ENCODE measurements at regions not wholly inside any gene's neighbourhood (a gene's known extent, or its start where the extent isn't known, plus 50 kb on each side); places are given as distances from the start of the nearest gene placed in this dataset.

GRCh38 chr15:25498835-25499234, 60.0 kb upstream of the UBE3A start:
- TF ChIP-seq CREB1 (IDR thresholded peaks at IDR 0.05; ENCODE audit: low read depth) (no peak), ZBTB7A (IDR thresholded peaks at IDR 0.05; ENCODE audit: low read depth) (no peak), TCF12 (IDR thresholded peaks at IDR 0.05; ENCODE audit: low read depth) (no peak), MAX (IDR thresholded peaks at IDR 0.05) (no peak), NFIC (IDR thresholded peaks at IDR 0.05) (no peak), EGR1 (IDR thresholded peaks at IDR 0.05) (no peak), TAF1 (IDR thresholded peaks at IDR 0.05; ENCODE audit: low read depth) (no peak), FOXM1 (IDR thresholded peaks at IDR 0.05; ENCODE audit: borderline replicate concordance, low read depth) (no peak), TEAD4 (IDR thresholded peaks at IDR 0.05) (no peak), CEBPB (IDR thresholded peaks at IDR 0.05) (no peak)
- TF ChIP-seq, protein P1, sequence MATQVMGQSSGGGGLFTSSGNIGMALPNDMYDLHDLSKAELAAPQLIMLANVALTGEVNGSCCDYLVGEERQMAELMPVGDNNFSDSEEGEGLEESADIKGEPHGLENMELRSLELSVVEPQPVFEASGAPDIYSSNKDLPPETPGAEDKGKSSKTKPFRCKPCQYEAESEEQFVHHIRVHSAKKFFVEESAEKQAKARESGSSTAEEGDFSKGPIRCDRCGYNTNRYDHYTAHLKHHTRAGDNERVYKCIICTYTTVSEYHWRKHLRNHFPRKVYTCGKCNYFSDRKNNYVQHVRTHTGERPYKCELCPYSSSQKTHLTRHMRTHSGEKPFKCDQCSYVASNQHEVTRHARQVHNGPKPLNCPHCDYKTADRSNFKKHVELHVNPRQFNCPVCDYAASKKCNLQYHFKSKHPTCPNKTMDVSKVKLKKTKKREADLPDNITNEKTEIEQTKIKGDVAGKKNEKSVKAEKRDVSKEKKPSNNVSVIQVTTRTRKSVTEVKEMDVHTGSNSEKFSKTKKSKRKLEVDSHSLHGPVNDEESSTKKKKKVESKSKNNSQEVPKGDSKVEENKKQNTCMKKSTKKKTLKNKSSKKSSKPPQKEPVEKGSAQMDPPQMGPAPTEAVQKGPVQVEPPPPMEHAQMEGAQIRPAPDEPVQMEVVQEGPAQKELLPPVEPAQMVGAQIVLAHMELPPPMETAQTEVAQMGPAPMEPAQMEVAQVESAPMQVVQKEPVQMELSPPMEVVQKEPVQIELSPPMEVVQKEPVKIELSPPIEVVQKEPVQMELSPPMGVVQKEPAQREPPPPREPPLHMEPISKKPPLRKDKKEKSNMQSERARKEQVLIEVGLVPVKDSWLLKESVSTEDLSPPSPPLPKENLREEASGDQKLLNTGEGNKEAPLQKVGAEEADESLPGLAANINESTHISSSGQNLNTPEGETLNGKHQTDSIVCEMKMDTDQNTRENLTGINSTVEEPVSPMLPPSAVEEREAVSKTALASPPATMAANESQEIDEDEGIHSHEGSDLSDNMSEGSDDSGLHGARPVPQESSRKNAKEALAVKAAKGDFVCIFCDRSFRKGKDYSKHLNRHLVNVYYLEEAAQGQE (IDR thresholded peaks at IDR 0.05; ENCODE audit: low read depth), result no peak

DNA sequence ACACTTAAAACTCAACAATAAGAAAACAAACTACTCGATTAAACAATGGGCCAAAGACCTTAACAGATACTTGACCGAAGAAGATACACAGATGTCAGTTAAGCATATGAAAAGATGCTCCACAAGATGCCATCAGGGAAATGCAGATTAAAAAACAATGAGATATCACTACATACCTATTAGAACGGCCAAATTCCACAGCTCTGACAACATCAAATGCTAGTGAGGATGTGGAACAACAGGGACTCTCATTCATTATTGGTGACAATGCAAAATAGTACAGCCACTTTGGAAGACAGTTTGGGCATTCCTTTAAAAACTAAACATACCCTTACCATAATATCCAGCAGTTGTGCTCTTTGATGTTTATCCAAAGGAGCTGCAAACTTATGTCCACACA, 59.1 kb upstream of the UBE3A start:
- TF ChIP-seq ZBTB7A (IDR thresholded peaks at IDR 0.05; ENCODE audit: low read depth) (no peak), YY1 (IDR thresholded peaks at IDR 0.05; ENCODE audit: low read depth) (no peak), CEBPB (IDR thresholded peaks at IDR 0.05) (no peak), TCF12 (IDR thresholded peaks at IDR 0.05; ENCODE audit: low read depth) (no peak), NFIC (IDR thresholded peaks at IDR 0.05) (no peak), EGR1 (IDR thresholded peaks at IDR 0.05) (no peak), EP300 (IDR thresholded peaks at IDR 0.05; ENCODE audit: borderline replicate concordance) (no peak), RAD21 (IDR thresholded peaks at IDR 0.05; ENCODE audit: low read depth) (no peak), TEAD4 (IDR thresholded peaks at IDR 0.05) (no peak), MAX (IDR thresholded peaks at IDR 0.05) (no peak), TAF1 (IDR thresholded peaks at IDR 0.05; ENCODE audit: low read depth) (no peak), CREB1 (IDR thresholded peaks at IDR 0.05; ENCODE audit: low read depth) (no peak), FOXM1 (IDR thresholded peaks at IDR 0.05; ENCODE audit: borderline replicate concordance, low read depth) (no peak)
- TF ChIP-seq, protein P1 (IDR thresholded peaks at IDR 0.05; ENCODE audit: low read depth), result no peak
- TF ChIP-seq, protein P2, sequence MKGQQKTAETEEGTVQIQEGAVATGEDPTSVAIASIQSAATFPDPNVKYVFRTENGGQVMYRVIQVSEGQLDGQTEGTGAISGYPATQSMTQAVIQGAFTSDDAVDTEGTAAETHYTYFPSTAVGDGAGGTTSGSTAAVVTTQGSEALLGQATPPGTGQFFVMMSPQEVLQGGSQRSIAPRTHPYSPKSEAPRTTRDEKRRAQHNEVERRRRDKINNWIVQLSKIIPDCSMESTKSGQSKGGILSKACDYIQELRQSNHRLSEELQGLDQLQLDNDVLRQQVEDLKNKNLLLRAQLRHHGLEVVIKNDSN (IDR thresholded peaks at IDR 0.05), result no peak

- TF ChIP-seq FOXM1 (IDR thresholded peaks at IDR 0.05; ENCODE audit: borderline replicate concordance, low read depth) (no peak), EGR1 (IDR thresholded peaks at IDR 0.05) (no peak), TAF1 (IDR thresholded peaks at IDR 0.05; ENCODE audit: low read depth) (no peak), NFIC (IDR thresholded peaks at IDR 0.05) (no peak), CEBPB (IDR thresholded peaks at IDR 0.05) (no peak), ZBTB7A (IDR thresholded peaks at IDR 0.05; ENCODE audit: low read depth) (no peak), RAD21 (IDR thresholded peaks at IDR 0.05; ENCODE audit: low read depth) (no peak), TCF12 (IDR thresholded peaks at IDR 0.05; ENCODE audit: low read depth) (no peak), MAX (IDR thresholded peaks at IDR 0.05) (no peak), TEAD4 (IDR thresholded peaks at IDR 0.05) (no peak), YY1 (IDR thresholded peaks at IDR 0.05; ENCODE audit: low read depth) (no peak), CREB1 (IDR thresholded peaks at IDR 0.05; ENCODE audit: low read depth) (no peak), EP300 (IDR thresholded peaks at IDR 0.05; ENCODE audit: borderline replicate concordance) (no peak)
- TF ChIP-seq, protein P2 (IDR thresholded peaks at IDR 0.05), result no peak
- TF ChIP-seq, protein P1 (IDR thresholded peaks at IDR 0.05; ENCODE audit: low read depth), result no peak
These were observed 55.2 kb upstream of the UBE3A start for GRCh38 chr15:25493823-25494526.

- TF ChIP-seq YY1 (IDR thresholded peaks at IDR 0.05; ENCODE audit: low read depth), result no peak
These were observed 53.5 kb upstream of the UBE3A start for GRCh38 chr15:25492315-25492714.
